ENCODE measurements at regions not wholly inside any gene's neighbourhood (a gene's known extent, or its start where the extent isn't known, plus 50 kb on each side); places are given as distances from the start of the nearest gene placed in this dataset.

GRCh38 chr2:12606472-12607000 lies 110.2 kb upstream of the TRIB2 start:
- DNase-seq, result no peak
- intact Hi-C loops (cut with DNase I; ENCODE audit: low total_unique reads), result no loop called here
- H3K27me3 ChIP-seq, result no peaks in the 10 kb centered on the region

GRCh38 chr2:12607971-12608370 lies 108.8 kb upstream of the TRIB2 start:
- H3K27me3 ChIP-seq, result no peaks in the 10 kb centered on the region
- H3K27ac ChIP-seq, result no peak overlapping the region
- no peaks in the 10 kb centered on the region for H3K9me3 ChIP-seq
- H3K4me3 ChIP-seq, result no peak overlapping the region
- TF ChIP-seq CTCF (IDR thresholded peaks at IDR 0.05), result no peak
- no peak for DNase-seq
- H3K36me3 ChIP-seq, result no peaks in the 10 kb centered on the region
- H3K4me1 ChIP-seq, result peaks cover 0 to 10% (median 3%) of the 10 kb centered on the region in 4 donors
- intact Hi-C loops (cut with DNase I; ENCODE audit: low total_unique reads), result no loop called here

More at GRCh38 chr2:12606472-12607000, 110.2 kb upstream of the TRIB2 start:
- no peak overlapping the region for H3K4me3 ChIP-seq
- H3K36me3 ChIP-seq, result no peaks in the 10 kb centered on the region
- H3K9me3 ChIP-seq, result no peaks in the 10 kb centered on the region
- no peak overlapping the region for H3K27ac ChIP-seq
- peaks cover 0 to 10% (median 3%) of the 10 kb centered on the region in 4 donors for H3K4me1 ChIP-seq
- TF ChIP-seq CTCF (IDR thresholded peaks at IDR 0.05), result peak in 1 of 2 experiments; percentile 5

GRCh38 chr2:12610314-12610713 lies 106.4 kb upstream of the TRIB2 start:
- no peak for TF ChIP-seq CTCF (IDR thresholded peaks at IDR 0.05)
- no peaks in the 10 kb centered on the region for H3K27me3 ChIP-seq
- H3K4me1 ChIP-seq, result peaks cover 0 to 10% (median 3%) of the 10 kb centered on the region in 4 donors
- no peaks in the 10 kb centered on the region for H3K36me3 ChIP-seq
- H3K4me3 ChIP-seq, result no peak overlapping the region
- no peak overlapping the region for H3K27ac ChIP-seq
- H3K9me3 ChIP-seq, result no peaks in the 10 kb centered on the region
- intact Hi-C loops (cut with DNase I; ENCODE audit: low total_unique reads), result no loop called here
- DNase-seq, result no peak

- H3K4me1 ChIP-seq, result no peaks in the 10 kb centered on the region
- H3K27me3 ChIP-seq, result no peaks in the 10 kb centered on the region
- no peak for TF ChIP-seq CTCF (IDR thresholded peaks at IDR 0.05)
- intact Hi-C loops (cut with DNase I; ENCODE audit: low total_unique reads), result no loop called here
- no peak for DNase-seq
- no peak overlapping the region for H3K4me3 ChIP-seq
- H3K27ac ChIP-seq, result no peak overlapping the region
- no peaks in the 10 kb centered on the region for H3K9me3 ChIP-seq
- H3K36me3 ChIP-seq, result no peaks in the 10 kb centered on the region
Measured at GRCh38 chr2:12612168-12612567, 104.6 kb upstream of the TRIB2 start.

GRCh38 chr2:12612671-12613070 lies 104.1 kb upstream of the TRIB2 start:
- TF ChIP-seq CTCF (IDR thresholded peaks at IDR 0.05), result no peak
- intact Hi-C loops (cut with DNase I; ENCODE audit: low total_unique reads), result no loop called here
- no peaks in the 10 kb centered on the region for H3K9me3 ChIP-seq
- DNase-seq, result no peak
- H3K4me3 ChIP-seq, result no peak overlapping the region
- H3K4me1 ChIP-seq, result peaks cover 0 to 2% (median under 1%) of the 10 kb centered on the region in 4 donors
- no peak overlapping the region for H3K27ac ChIP-seq
- no peaks in the 10 kb centered on the region for H3K36me3 ChIP-seq
- no peaks in the 10 kb centered on the region for H3K27me3 ChIP-seq

Data from tibial artery (tissue), 4 donors.